HCT116 (cell line): ENCODE measurements at regions not wholly inside any gene's neighbourhood (a gene's known extent, or its start where the extent isn't known, plus 50 kb on each side); places are given as distances from the start of the nearest gene placed in this dataset.

Experiments
- CTCF ChIP-seq, 3 experiments: fragments of 200-600 bp in 1 of 3; sonication (generic) in 1 of 3; IDR thresholded peaks in 2 of 3; conservative IDR thresholded peaks in 1 of 3; 2 replicates each; pipeline ENCODE4 v1.5.1; 2012 to 2017; ENCODE audit warnings: low read depth in 2 of 3, low read length in 2 of 3, antibody characterized with exemption in 1 of 3, borderline replicate concordance in 1 of 3, control low read depth in 1 of 3, mild to moderate bottlenecking in 1 of 3, mixed read lengths in 1 of 3, mixed run types in 1 of 3, moderate library complexity in 1 of 3; ENCODE audit not compliant: insufficient read depth in 1 of 3
- EZH2 ChIP-seq: fragments of 200-600 bp; sonication (generic); IDR thresholded peaks from 2 replicates; pipeline ENCODE4 v1.6.1; 2017; ENCODE audit warnings: antibody characterized with exemption, mixed run types
- EZH2phosphoT487 ChIP-seq: fragments of 200-600 bp; IDR thresholded peaks from 2 replicates; pipeline ENCODE4 v1.6.1; 2018; ENCODE audit warnings: antibody characterized with exemption, borderline replicate concordance
- FOSL1 ChIP-seq: IDR thresholded peaks from 2 replicates; pipeline ENCODE4 v1.6.1; 2012; ENCODE audit warnings: low read depth
- POLR2A ChIP-seq: IDR thresholded peaks from 2 replicates; pipeline ENCODE4 v1.7.0; 2011; ENCODE audit warnings: borderline replicate concordance; ENCODE audit not compliant: insufficient read depth, insufficient read length; ENCODE audit errors: extremely low read depth
- POLR2AphosphoS5 ChIP-seq: IDR thresholded peaks from 2 replicates; pipeline ENCODE4 v1.6.1; 2011; ENCODE audit warnings: mild to moderate bottlenecking, low read depth, low read length, moderate library complexity
- SIN3A ChIP-seq: IDR thresholded peaks from 2 replicates; pipeline ENCODE4 v1.6.1; 2012; ENCODE audit warnings: low read depth
- YY1 ChIP-seq: IDR thresholded peaks from 2 replicates; pipeline ENCODE4 v1.6.1; 2011; ENCODE audit warnings: low read length, low read depth, moderate library complexity, mild to moderate bottlenecking; ENCODE audit not compliant: insufficient replicate concordance; ENCODE audit errors: extremely low read depth
- ZNF274 ChIP-seq: fragments of 200-500 bp; sonication (Bioruptor generic); IDR thresholded peaks from 2 replicates; pipeline ENCODE4 v1.6.1; 2014; ENCODE audit warnings: mild to moderate bottlenecking, low read depth, low read length, inconsistent platforms

- TF ChIP-seq ZNF274: no peak
- TF ChIP-seq POLR2AphosphoS5: no peak
- no peak for TF ChIP-seq POLR2A
- no peak for TF ChIP-seq CTCF (IDR thresholded peaks at IDR 0.05 in 2 of 3, conservative IDR thresholded peaks at IDR 0.05 in 1 of 3; ENCODE audit: borderline replicate concordance in 1 of 3, insufficient read depth in 1 of 3, low read depth in 2 of 3, low read length in 2 of 3)
- no peak for TF ChIP-seq SIN3A
- no peak for TF ChIP-seq EZH2phosphoT487
- TF ChIP-seq EZH2: no peak
- no peak for TF ChIP-seq YY1
- no peak for TF ChIP-seq FOSL1
These were observed 1598.4 kb upstream of the TMEM132C start for GRCh38 chr12:126668538-126668937.
